K562 (cell line): ENCODE measurements at regions not wholly inside any gene's neighbourhood (a gene's known extent, or its start where the extent isn't known, plus 50 kb on each side); places are given as distances from the start of the nearest gene placed in this dataset.

Experiments
- AFF4 ChIP-seq: sonication (generic); formaldehyde crosslinking; IDR thresholded peaks from 2 replicates; pipeline ENCODE4 v1.8.0; 2023; ENCODE audit warnings: mild to moderate bottlenecking, missing genetic modification reagents
- CTCF ChIP-seq, 3 experiments: IDR thresholded peaks in 2 of 3; conservative IDR thresholded peaks in 1 of 3; 2 replicates each; pipeline ENCODE4 v1.5.1; 2011 to 2012; ENCODE audit warnings: low read length in 3 of 3, mild to moderate bottlenecking in 3 of 3, control low read depth in 2 of 3, improper control_type of control experiment in 1 of 3, inconsistent platforms in 1 of 3, low read depth in 1 of 3, mixed read lengths in 1 of 3, moderate library complexity in 1 of 3; ENCODE audit not compliant: insufficient read depth in 2 of 3
- ELK3 ChIP-seq: fragments of 450-650 bp; formaldehyde crosslinking; IDR thresholded peaks from 2 replicates; pipeline ENCODE4 v1.4.0; 2020; ENCODE audit warnings: mild to moderate bottlenecking
- EZH2 ChIP-seq: IDR thresholded peaks from 2 replicates; pipeline ENCODE4 v1.6.1; 2012; ENCODE audit warnings: low read depth, mild to moderate bottlenecking, inconsistent platforms, low read length, borderline replicate concordance
- FOS ChIP-seq: IDR thresholded peaks from 3 replicates; pipeline ENCODE4 v1.6.1; 2011; ENCODE audit not compliant: insufficient read length; ENCODE audit errors: extremely low read depth
- GABPB1 ChIP-seq: sonication (generic); formaldehyde crosslinking; IDR thresholded peaks from 2 replicates; pipeline ENCODE4 v1.8.0; 2022; ENCODE audit warnings: mild to moderate bottlenecking, missing genetic modification reagents
- MBD1 ChIP-seq: fragments of 250-450 bp; sonication (Bioruptor Pico); IDR thresholded peaks from 2 replicates; pipeline ENCODE4 v1.8.0; 2022; ENCODE audit warnings: inconsistent platforms
- PATZ1 ChIP-seq: fragments of 250-450 bp; sonication (Bioruptor Pico); IDR thresholded peaks from 2 replicates; pipeline ENCODE4 v1.5.0; 2020; ENCODE audit warnings: mild to moderate bottlenecking, borderline replicate concordance
- POLR3A ChIP-seq: IDR thresholded peaks from 2 replicates; pipeline ENCODE4 v1.6.1; 2011; ENCODE audit warnings: borderline replicate concordance, mild to moderate bottlenecking, moderate library complexity; ENCODE audit not compliant: insufficient read length, insufficient read depth; ENCODE audit errors: extremely low read depth
- SMAD4 ChIP-seq: fragments of 250-450 bp; sonication (Bioruptor Pico); conservative IDR thresholded peaks from 2 replicates; pipeline ENCODE4 v1.8.0; 2021; ENCODE audit warnings: inconsistent platforms, mild to moderate bottlenecking, moderate library complexity
- ZBTB26 ChIP-seq: fragments of 450-650 bp; formaldehyde crosslinking; IDR thresholded peaks from 2 replicates; pipeline ENCODE4 v1.4.0; 2022; ENCODE audit warnings: missing genetic modification characterization
- ZNF280A ChIP-seq: fragments of 450-650 bp; IDR thresholded peaks from 2 replicates; pipeline ENCODE4 v1.6.1; 2018; ENCODE audit warnings: mild to moderate bottlenecking, low read depth; ENCODE audit not compliant: partially characterized antibody

GRCh38 chr9:74431467-74431866 lies 65.7 kb upstream of the RORB start:
- TF ChIP-seq ZNF280A (no peak), SMAD4 (CRISPR knock-in tag) (no peak), GABPB1 (CRISPR knock-in tag) (no peak), ELK3 (CRISPR knock-in tag) (no peak), POLR3A (no peak), FOS (no peak), ZBTB26 (CRISPR knock-in tag) (no peak), EZH2 (no peak), CTCF (IDR thresholded peaks at IDR 0.05 in 2 of 3, conservative IDR thresholded peaks at IDR 0.05 in 1 of 3; ENCODE audit: insufficient read depth in 2 of 3, low read depth in 1 of 3, low read length in 3 of 3) (no peak), MBD1 (CRISPR knock-in tag) (no peak), AFF4 (CRISPR knock-in tag) (no peak), PATZ1 (CRISPR knock-in tag) (no peak)
